GM18861 (cell line): ENCODE measurements at regions not wholly inside any gene's neighbourhood (a gene's known extent, or its start where the extent isn't known, plus 50 kb on each side); places are given as distances from the start of the nearest gene placed in this dataset.

Source experiments
- ATAC-seq: cut with Tn5 transposase; IDR thresholded peaks from one replicate; pipeline ENCODE4 v1.9.1; 2021; ENCODE audit not compliant: unreplicated experiment

DNA sequence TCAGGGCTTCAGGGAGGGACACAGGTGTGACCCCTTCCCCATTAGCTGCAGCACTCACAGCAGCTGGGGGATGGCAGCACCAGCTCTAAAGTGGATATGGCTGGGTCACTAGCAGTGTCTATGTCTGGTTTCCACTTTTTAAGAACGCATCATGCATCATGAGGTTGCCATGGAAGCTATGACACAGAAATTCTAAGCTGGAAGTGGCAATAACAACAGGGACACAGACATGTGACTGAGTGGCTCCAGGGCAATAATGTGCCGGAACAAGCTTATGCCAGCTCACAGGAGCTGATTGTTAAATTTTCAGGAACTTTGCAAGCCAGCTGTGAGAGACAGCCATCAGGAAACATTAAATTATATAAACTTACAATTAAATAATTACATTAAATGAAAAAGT is 51.2 kb upstream of the NFASC start:
- ATAC-seq = no peak
